NOMO-1 (cell line): ENCODE measurements at regions not wholly inside any gene's neighbourhood (a gene's known extent, or its start where the extent isn't known, plus 50 kb on each side); places are given as distances from the start of the nearest gene placed in this dataset.
"Not testable (repeated sequence)": the region's sequence is repeated elsewhere in the genome, so short reads cannot be mapped to it uniquely, and the experiment has no call there.

Experiments used
- DNase-seq, 2 experiments: peaks; one replicate each; lab custom pipeline; 2025; ENCODE audit not compliant: unreplicated experiment in 2 of 2; lab: John Stamatoyannopoulos, UW

DNA sequence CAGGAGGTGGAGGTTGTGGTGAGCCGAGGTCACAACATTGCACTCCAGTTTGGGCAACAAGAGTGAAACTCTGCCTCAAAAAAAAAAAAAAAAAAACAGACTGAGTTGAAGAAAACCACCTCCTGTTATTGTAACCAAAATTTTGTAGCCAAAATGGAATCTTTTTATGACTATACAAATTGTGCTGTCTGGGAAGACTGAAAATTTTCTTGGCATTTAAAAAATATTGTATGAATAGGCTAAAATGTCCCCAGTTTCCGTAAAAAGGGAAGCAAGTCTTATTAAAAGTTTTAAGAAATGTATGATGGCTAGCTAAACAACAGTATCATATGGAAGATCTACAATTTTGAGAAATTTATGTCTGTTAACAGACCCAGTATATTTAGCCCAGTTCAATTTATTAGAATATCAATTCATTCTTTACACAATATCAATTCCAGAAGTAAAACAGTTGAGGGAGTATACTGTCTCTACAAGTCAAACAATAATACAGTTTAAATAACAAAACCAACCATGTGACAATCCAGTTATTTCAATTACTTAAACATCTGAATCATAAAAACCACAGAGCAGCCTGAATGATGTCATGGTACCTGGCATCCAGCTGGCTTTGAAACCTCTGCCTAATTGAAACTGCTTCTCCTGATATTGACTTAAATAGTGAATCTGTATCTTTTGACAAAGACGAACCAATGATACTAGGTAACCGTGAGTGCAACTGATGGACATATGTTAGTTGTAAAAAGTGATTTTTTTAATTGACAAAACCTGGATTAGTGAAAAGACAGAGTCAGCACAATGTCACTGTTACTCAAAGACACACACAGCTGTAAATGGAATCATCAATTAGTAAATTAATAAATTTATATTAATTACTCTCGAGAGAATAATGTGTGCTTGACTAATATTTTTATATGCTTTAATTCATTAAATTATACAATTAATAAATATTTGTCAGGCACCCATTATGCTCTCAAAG lies 166.6 kb upstream of the MARCKS start:
- peak in 1 of 2 experiments; percentile 44 for DNase-seq

DNA sequence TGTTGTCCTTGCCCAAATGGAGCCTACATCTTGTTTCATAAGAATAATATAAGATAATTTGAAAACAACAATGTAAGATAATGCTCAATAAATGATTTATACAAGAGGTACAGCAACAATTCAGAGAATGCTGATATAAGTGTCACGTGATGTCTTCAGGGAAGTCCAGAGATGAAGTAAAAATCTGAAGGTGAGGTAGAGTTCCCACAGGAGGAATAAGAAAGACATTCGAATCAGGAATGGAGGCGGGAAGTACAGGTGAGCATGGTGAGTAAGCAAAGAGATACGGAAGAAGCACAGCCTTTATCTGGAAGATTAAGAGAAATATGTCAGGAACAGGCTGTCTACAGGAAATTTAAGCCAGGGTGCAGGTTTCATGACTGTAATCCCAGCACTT lies 165.9 kb upstream of the MARCKS start:
- no peak for DNase-seq

DNA sequence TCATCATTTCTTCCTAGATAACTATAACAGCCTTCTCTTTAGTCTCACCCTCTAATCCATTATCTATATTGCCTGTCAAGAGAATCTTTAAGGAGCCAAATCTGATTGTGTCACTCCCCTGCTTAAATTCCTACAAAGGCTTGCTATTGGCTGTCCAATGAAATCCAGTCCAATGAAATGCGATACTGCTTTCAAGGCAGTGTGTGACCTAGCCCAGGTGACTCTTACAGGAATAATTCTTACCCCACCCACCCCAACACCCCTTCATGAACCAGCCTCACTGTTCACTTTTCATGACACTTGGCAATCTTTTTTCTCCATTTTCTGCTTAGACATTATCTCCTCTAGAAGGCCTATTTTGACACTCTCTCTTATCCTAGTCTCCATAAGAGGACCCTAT lies 163.3 kb upstream of the MARCKS start:
- no peak for DNase-seq

DNA sequence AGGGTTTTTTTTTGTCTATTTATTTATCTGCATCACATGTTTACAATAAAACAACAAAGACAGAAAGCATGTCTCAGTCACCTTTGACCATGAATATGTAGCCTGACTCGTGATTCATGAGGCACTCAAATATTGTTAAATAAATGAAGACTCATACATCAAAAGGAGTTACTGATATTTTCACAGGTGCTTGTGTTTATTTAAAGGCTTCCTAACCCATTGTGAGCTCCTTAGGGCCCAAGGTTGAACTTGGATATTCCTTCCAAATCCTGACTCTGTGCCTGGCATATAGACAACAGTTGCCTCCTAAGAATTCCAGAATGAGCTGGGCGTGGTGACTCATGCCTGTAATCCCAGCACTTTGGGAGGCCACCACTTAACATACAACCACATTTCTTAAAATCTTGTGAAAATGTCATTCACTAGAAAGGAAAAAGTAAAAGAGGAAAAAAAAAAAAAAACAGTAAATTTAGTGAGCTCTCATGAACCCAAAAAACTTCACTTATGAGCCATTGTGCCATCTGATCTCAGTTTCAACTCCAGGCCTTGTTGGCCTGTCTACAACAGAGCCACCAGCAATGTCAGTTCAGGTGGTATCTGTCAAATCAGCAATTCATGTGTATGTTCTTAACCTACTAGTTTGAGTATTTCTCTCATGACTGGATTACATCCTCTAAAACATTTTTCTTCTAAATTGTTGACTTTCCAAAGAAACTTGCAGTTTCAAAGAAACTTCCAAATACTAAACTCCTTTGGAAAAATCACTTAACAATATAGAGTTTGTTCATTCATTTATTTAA lies 162.7 kb upstream of the MARCKS start:
- DNase-seq: no peak

DNA sequence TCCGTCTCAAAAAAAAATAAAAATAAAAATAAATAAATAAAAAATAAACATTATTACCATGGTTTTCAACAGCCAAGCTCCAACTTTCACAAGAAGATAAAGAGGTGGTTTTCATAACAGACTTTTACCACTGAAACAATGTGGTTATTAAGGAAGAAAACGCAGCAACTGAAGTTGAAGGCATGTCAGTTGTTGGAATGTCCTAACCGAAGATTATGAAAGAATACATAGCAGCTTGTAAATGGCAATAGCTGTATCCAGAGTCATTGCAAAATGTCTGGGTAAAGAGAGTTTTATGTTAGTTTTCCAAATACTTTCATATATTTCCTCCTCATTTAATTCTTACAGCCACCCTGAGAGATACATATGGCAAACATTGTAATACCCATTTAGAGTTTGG lies 161.6 kb upstream of the MARCKS start:
- DNase-seq: peak; percentile 74 to 87

DNA sequence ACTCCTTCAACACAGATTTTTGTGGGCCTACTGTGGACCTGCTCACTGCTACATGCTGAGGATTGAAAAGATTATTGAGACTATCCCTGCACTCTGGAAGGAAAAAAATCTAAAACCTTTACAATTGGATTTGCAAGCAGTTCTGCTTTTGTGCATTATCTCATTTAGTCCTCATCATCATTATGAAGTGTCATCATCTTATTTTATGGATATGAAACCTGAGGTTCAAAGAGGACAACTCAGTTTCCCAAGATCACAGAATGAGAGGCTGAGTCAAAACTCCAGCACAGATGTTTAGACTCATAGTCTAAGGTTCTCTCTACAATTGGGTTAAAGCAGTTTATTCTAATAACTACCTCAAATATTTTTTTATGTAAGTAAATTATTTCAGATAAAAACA lies 160.2 kb upstream of the MARCKS start:
- DNase-seq: peak; percentile 37 to 89

DNA sequence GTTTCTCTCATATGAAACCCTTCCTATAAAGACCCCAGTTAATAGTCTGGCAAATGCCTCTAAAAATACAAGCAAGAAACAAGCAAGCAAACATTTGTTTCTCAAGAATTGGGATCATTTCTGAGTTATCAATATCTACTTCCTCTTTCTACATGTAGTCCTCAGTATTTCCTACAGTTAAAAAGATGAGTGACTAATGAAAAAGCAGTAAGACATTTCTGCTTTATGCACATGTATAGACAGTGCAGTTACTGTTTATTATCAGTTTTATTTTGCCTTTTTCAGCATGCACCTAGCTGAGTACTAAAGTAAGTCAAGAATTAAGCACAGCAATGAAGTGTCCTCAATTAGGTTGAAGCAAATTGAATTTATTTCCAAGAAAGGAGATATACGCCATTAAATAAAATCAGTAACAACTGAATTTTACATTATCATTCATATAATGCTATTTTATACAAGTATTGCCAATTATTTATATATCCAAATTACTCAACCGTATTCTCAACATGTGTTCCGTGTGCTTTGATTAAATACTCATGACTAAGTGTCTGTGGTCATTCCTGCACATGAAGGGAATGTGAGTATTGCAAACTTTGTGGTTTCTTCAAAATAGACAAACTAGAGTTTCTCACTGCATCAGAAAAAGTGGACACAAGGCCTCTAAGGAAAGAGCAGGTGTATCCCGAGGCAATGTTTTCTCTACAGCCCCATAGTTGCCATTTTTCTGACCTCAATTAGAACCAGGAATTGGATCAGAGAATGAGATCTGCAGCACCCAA lies 159.3 kb upstream of the MARCKS start:
- DNase-seq: peak; percentile 39 to 86

DNA sequence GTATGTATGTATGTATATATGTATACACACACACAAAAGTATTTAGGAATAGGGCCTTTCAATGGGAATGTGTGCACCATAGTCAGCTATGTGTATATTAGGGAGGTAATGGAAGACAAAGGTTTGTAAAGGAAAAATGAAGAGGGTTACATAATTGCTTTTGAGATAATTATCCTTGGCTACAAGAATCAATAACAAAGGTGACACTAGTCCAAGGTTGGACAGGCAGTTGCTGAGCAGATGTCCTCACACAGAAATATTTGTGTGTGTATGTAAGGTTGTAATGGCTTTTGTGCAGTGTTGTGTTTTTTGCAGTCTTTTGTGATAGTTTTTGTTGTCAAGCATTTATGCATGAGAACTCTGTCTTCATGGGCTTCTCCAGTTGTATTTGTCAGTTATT lies 157.9 kb upstream of the MARCKS start:
- DNase-seq: no peak

DNA sequence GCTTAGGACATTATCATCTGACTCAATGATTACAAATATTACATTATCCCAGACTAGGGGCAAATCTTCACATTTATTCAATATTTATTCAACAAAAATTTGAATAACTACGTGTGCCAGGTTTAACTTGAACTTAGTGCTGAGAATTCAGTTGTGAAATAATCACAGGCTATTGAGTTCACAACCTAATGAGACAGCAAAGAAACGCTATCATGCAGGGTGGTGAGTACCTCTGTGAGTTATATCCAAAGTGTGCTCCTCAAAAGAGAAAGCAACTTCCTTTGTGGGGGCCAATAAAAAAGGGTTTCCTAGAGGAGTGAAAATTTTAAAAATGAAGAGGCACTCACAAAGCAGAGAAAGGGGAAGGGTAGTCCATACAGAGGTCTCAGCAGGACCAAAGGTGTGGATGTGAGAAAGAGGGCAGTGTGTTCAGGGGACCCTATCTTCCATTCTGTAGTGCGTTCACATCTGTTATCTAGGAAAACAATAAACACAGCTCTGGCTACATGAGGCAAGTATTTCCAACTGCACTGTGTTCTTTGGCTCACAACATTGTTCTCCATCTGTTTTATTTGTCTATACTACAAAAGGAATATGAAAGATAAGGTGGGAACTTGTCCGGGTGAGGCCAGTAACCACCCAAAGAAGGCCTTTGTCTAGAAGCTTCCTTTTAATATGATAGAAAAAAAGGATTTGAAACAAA lies 155.4 kb upstream of the MARCKS start:
- no peak for DNase-seq

DNA sequence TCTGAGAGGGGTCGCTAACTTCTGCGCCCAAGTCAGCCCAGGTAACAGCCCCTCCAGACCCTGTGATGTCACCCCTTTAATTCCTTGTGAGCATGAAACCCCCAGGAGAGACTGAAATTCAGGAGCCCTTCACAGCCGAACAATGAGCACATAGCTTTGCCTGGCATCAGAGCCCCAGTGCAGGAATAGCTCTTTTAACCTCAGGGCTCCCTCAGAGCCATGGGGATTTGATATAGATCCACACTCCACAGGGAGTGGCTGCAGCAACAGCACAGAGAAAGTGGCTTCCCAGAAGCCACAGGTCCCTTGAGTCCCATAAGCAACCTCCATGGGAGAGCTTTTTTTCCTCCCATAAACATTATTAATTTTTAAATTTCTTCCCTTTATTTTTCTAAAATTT lies 150.0 kb upstream of the MARCKS start:
- no peak for DNase-seq

DNA sequence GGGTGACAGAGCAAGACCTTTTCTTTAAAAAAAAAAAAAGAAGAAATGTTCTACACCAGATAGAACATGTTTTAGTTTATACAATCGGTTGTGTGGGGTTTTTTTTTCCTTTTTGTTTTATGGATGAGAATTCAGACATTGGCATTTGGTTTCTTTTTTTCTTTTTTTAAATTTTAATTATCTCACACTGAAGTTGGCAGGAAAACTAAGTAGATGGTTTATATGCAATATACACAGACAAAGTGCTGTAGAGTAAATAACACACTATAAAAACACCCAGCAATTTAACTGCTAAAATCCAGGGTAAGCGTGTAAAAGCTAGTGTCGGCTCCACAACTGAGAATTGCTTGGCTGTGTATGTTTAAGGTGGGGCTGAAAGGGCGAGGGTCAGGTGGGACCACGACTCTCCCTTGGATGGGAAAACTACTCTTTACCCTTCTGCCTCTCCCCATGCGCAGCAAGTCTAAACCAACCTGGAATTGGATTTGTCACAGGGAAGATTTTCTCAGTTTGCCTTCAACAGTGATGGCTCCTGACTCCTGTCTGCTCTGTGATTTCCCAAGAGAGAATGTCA lies 147.1 kb upstream of the MARCKS start:
- DNase-seq: no peak

DNA sequence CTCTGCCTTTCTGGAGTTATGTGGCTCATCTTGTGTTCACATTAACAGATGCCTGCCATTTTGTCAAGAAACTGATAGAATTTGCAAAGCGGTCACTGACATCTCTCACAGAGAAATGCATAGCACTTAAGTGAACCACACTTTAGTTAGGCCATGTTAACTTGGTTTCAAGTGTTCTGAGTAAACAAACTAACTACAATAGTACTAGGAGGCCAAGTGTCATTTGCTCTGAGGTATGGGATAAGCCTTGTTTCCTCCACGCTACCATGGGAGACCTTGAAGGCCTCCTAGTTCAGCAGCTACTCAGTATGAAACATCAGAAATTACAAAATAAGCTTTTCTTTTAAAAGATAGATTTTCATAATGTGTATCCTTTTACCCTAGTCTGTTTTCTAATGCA lies 143.5 kb upstream of the MARCKS start:
- no peak for DNase-seq

DNA sequence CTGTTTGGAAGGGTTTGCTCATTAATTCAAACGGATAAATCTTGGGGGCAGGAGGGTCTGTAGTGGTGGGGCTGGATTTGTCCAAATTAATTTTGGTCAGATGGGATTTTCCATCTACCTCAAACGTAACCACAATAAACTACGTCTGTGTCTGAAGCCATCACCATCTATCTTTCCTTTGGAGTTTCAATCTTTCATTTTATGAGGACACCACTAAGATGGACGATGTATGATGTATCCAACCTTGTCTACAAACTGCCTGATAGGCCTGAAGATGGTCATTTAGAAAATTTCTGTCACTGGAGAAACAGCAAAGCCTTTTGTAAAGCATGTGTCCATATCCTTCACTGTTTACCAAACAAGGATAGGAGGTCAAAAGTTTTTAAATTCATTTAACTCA lies 138.6 kb upstream of the MARCKS start:
- no peak for DNase-seq

DNA sequence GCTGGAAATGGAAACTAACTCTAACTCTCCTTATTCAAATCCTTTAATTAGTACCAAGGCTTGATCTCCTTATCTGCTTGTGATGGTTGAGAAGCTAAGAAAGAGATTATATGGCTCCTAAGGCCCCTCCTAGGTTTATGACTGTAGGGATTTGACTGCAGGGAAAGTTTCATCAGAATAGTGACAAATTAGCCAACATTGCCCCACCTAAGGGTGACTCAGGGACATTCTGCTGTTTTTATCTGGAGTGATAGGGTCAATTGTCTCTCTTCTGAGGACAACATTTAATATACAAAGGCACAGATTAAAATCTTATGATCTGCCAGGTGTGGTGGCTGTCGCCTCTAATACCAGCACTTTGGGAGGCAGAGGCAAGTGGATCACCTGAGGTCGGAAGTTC lies 138.1 kb upstream of the MARCKS start:
- peak; percentile 49 to 55 for DNase-seq

DNA sequence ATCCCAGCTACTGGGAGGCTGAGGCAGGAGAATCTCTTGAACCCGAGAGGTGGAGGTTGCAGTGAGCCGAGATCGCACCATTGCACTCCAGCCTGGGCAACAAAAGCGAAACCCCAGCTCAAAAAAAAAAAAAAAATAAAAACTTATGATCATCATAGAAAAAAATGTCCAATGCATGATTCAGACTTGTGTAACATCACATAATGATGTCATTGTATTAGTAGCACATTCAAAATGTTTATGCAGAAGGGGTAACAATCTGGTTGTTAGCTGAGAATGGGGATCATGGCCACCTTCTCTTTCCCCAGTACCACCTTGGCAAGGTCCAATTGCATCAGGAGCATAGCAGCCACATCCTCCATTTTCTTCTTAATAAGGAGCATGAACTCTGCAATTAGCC lies 137.6 kb upstream of the MARCKS start:
- DNase-seq: peak in 1 of 2 experiments; percentile 8

DNA sequence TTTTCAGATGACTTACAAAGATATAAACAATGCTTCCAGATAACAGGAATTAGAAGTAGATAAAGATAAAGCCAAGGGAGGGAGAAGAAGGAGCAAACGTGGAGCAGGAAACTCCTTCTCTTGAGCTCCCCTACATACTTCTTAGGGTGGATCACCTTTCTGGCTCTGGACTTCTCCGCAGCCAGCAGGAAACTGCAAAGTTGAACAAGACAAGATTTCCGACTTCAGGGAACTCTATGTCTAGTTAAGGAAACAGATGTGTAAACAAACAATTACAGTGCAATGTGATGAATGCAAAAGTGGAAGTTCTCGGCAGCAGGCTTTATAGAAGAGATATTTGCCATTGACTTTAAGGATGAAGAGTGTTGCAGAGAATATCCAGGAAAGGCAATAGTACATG lies 134.0 kb upstream of the MARCKS start:
- no peak for DNase-seq

DNA sequence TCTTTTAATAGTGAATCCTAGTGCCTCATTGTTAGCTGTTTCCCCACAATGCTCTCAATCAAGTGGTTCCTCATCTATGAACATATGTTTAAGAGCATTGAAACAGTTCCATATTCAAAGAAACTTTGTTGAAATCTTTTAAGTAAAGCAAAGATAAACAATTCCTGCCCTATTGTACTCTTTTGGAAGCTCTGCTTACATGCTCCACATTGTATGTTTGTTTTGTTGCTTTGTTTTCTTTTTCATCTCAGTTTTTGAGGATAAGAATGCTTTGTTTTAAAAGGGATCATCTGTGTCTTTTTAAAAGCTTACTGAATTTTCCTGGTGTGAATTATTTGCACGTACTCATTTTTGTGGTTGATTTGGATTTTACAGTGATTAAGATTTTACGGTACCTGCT lies 132.2 kb upstream of the MARCKS start:
- DNase-seq: not testable (repeated sequence)

DNA sequence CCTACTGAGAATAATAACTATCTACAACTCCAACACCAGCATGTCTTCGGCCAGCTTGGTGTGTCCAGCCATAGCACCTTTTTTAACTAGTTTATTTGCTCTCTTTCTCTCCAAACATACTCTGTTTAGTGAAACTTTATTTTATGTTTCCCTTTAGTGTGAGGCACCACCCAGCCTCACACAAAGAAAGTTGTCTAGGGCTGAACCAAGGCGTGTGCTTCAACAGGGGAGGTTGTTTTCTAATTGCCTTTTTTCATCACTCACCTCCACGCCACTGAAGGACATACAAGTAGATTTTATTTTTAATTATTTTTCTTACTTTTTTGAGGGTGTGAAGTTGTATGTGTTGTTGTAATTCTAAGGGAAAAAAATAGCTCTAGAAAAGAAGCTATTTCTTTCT lies 125.6 kb upstream of the MARCKS start:
- no peak for DNase-seq

DNA sequence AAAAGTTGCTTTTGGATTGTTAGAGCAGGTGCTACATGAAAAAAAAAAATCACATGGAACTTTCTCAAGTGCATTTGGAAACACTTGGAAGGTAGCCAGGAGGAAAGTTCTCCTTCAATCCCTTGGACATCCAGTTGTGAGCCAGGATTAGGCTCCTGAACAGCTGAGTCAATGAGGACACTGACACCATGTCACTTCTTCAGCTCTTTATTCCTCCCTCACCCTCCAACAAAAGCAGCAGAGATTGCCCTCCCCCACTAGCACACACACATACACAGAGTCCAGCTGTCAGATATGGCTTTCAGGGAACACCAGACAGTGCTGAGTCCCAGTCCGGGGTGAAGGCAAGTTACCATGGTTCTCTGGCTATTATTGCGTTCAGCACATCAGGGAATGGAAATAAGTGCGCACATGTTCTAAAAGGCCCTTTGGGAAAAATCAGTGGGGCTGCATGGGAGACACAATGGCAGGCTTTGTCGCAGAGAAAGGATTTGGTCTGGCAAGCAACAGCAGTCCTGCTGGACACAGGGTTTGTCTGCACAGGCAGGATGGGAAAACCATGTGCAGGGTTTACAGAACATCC lies 124.7 kb upstream of the MARCKS start:
- no peak for DNase-seq

DNA sequence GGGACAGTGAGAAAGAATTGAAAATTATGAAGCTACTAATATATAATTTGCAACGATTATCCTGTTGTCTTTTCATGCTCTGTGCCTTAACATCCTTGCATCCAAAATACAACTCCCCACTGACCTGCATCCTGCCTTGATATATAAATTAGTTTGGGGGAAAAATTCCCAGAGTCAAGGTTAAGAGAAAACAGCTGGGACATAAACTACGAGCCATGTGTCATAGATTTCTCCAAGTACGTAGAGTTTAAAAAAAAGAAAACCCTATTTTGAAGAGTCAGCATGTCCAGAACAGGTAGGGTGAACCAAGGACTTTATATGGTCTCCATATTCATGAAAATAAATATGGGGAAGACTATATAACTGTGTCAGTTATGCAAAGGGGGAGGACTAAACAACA lies 123.8 kb upstream of the MARCKS start:
- no peak for DNase-seq
